ENCODE measurements at regions not wholly inside any gene's neighbourhood (a gene's known extent, or its start where the extent isn't known, plus 50 kb on each side); places are given as distances from the start of the nearest gene placed in this dataset.

DNA sequence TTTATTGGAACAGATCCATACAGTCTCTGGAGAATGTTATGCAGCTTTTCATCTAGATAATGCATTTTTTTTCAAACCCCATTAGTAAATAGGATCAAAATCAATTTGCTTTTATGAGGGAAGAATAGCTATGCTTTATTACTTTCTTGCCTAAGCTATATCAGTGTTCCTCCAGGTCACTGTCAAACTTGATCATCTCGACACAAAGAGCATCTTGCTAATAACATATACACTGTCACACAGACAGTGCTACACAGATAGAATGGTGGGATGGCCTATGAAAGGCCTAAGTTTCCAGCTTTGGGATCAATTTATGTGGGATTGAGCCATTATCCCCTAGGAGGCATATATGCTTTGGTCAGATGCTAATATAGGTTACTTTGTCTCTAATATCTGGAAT, 862.9 kb upstream of the SPRY2 start:
- H3K27me3 ChIP-seq (ENCODE audit: control insufficient read depth in 4 of 4, insufficient read depth in 4 of 4, low read length in 3 of 4), result no peaks in the 10 kb centered on the region
- no peak for TF ChIP-seq YY1 (IDR thresholded peaks at IDR 0.05)
- H3K9me3 ChIP-seq (ENCODE audit: control insufficient read depth in 4 of 4, low read length in 3 of 4), result no peaks in the 10 kb centered on the region
- H3K27ac ChIP-seq (ENCODE audit: low read depth in 1 of 2, low read length in 2 of 2), result no peak overlapping the region
- H3K4me1 ChIP-seq (ENCODE audit: control insufficient read depth in 4 of 4, insufficient read depth in 4 of 4, low read length in 3 of 4), result no peaks in the 10 kb centered on the region
- no peak overlapping the region for H3K4me3 ChIP-seq (ENCODE audit: low read depth in 1 of 3, low read length in 3 of 3)
- H3K9ac ChIP-seq (ENCODE audit: low read depth in 1 of 2, low read length in 2 of 2), result no peak overlapping the region
- no peaks in the 10 kb centered on the region for H3K36me3 ChIP-seq (ENCODE audit: control insufficient read depth in 4 of 4, insufficient read depth in 3 of 4, low read depth in 1 of 4, low read length in 3 of 4)
- no peak for DNase-seq (ENCODE audit: low spot score)
- WGBS, result 84% methylated on average over 1 of the region's 1 CpG

- no peak for TF ChIP-seq SP1 (IDR thresholded peaks at IDR 0.05)
- no peak for TF ChIP-seq ATF3 (IDR thresholded peaks at IDR 0.05)
- no peak for TF ChIP-seq HNF4G (IDR thresholded peaks at IDR 0.05)
- TF ChIP-seq, protein P1, sequence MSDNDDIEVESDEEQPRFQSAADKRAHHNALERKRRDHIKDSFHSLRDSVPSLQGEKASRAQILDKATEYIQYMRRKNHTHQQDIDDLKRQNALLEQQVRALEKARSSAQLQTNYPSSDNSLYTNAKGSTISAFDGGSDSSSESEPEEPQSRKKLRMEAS (IDR thresholded peaks at IDR 0.05), result no peak
- no peak for TF ChIP-seq FOXA1 (IDR thresholded peaks at IDR 0.05)
- TF ChIP-seq HNF4A (conservative IDR thresholded peaks at IDR 0.05), result no peak
- TF ChIP-seq, protein P2, sequence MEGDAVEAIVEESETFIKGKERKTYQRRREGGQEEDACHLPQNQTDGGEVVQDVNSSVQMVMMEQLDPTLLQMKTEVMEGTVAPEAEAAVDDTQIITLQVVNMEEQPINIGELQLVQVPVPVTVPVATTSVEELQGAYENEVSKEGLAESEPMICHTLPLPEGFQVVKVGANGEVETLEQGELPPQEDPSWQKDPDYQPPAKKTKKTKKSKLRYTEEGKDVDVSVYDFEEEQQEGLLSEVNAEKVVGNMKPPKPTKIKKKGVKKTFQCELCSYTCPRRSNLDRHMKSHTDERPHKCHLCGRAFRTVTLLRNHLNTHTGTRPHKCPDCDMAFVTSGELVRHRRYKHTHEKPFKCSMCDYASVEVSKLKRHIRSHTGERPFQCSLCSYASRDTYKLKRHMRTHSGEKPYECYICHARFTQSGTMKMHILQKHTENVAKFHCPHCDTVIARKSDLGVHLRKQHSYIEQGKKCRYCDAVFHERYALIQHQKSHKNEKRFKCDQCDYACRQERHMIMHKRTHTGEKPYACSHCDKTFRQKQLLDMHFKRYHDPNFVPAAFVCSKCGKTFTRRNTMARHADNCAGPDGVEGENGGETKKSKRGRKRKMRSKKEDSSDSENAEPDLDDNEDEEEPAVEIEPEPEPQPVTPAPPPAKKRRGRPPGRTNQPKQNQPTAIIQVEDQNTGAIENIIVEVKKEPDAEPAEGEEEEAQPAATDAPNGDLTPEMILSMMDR (IDR thresholded peaks at IDR 0.05; ENCODE audit: low read depth, low read length, missing input control), result no peak
- TF ChIP-seq JUND (IDR thresholded peaks at IDR 0.05), result no peak
- WGBS, result 80% methylated on average over 4 of the region's 4 CpGs
Observed at GRCh38 chr13:81199956-81200355, 859.0 kb upstream of the SPRY2 start.

DNA sequence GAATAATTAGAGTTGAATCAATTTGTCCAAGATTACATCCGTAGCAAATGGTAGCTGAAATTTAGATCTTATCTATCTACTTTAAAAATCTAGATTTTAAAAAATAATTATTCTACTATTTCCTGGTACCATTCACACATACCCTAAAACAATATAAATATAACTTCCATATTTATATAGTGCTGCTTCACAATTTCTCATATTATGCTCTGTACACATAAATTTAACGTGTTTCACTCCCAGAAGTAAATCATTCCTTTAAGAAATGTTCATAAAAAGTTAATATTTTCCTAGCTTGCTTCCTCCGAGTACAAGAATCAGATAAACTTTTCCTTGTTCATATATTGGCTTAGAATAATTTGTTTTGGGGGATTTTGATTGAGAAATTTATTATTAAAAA, 857.0 kb upstream of the SPRY2 start:
- no peak overlapping the region for H3K4me3 ChIP-seq (ENCODE audit: low read depth in 1 of 3, low read length in 3 of 3)
- no peak for DNase-seq (ENCODE audit: low spot score)
- 55% methylated on average over 3 of the region's 3 CpGs for WGBS
- H3K9ac ChIP-seq (ENCODE audit: low read depth in 1 of 2, low read length in 2 of 2), result no peak overlapping the region
- H3K4me1 ChIP-seq (ENCODE audit: control insufficient read depth in 4 of 4, insufficient read depth in 4 of 4, low read length in 3 of 4), result no peaks in the 10 kb centered on the region
- no peak overlapping the region for H3K27ac ChIP-seq (ENCODE audit: low read depth in 1 of 2, low read length in 2 of 2)
- H3K36me3 ChIP-seq (ENCODE audit: control insufficient read depth in 4 of 4, insufficient read depth in 3 of 4, low read depth in 1 of 4, low read length in 3 of 4), result no peaks in the 10 kb centered on the region
- H3K9me3 ChIP-seq (ENCODE audit: control insufficient read depth in 4 of 4, low read length in 3 of 4), result no peaks in the 10 kb centered on the region
- no peaks in the 10 kb centered on the region for H3K27me3 ChIP-seq (ENCODE audit: control insufficient read depth in 4 of 4, insufficient read depth in 4 of 4, low read length in 3 of 4)
- TF ChIP-seq EGR1 (IDR thresholded peaks at IDR 0.05; ENCODE audit: low read depth in 2 of 2) (no peak), ZBTB33 (IDR thresholded peaks at IDR 0.05) (no peak), ATF3 (IDR thresholded peaks at IDR 0.05) (no peak), TAF1 (conservative IDR thresholded peaks at IDR 0.05) (no peak), GABPA (IDR thresholded peaks at IDR 0.05 in 1 of 2, conservative IDR thresholded peaks at IDR 0.05 in 1 of 2) (no peak), HNF4A (conservative IDR thresholded peaks at IDR 0.05) (no peak), FOXA1 (IDR thresholded peaks at IDR 0.05) (no peak), JUND (IDR thresholded peaks at IDR 0.05) (no peak), FOXA2 (IDR thresholded peaks at IDR 0.05) (no peak), SP1 (IDR thresholded peaks at IDR 0.05) (no peak), RXRA (IDR thresholded peaks at IDR 0.05) (no peak), NR2F2 (IDR thresholded peaks at IDR 0.05) (no peak), HNF4G (IDR thresholded peaks at IDR 0.05) (no peak), RAD21 (IDR thresholded peaks at IDR 0.05) (no peak)
- TF ChIP-seq, protein P2 (IDR thresholded peaks at IDR 0.05; ENCODE audit: low read depth, low read length, missing input control), result no peak
- TF ChIP-seq, protein P1 (IDR thresholded peaks at IDR 0.05), result no peak

More at GRCh38 chr13:81199956-81200355, 859.0 kb upstream of the SPRY2 start:
- no peak overlapping the region for H3K27ac ChIP-seq (ENCODE audit: low read depth in 1 of 2, low read length in 2 of 2)
- no peaks in the 10 kb centered on the region for H3K27me3 ChIP-seq (ENCODE audit: control insufficient read depth in 4 of 4, insufficient read depth in 4 of 4, low read length in 3 of 4)
- no peak overlapping the region for H3K4me3 ChIP-seq (ENCODE audit: low read depth in 1 of 3, low read length in 3 of 3)
- H3K36me3 ChIP-seq (ENCODE audit: control insufficient read depth in 4 of 4, insufficient read depth in 3 of 4, low read depth in 1 of 4, low read length in 3 of 4), result no peaks in the 10 kb centered on the region
- no peak overlapping the region for H3K9ac ChIP-seq (ENCODE audit: low read depth in 1 of 2, low read length in 2 of 2)
- no peak for DNase-seq (ENCODE audit: low spot score)
- no peaks in the 10 kb centered on the region for H3K9me3 ChIP-seq (ENCODE audit: control insufficient read depth in 4 of 4, low read length in 3 of 4)
- no peaks in the 10 kb centered on the region for H3K4me1 ChIP-seq (ENCODE audit: control insufficient read depth in 4 of 4, insufficient read depth in 4 of 4, low read length in 3 of 4)
